GM12873 (cell line): ENCODE measurements at regions not wholly inside any gene's neighbourhood (a gene's known extent, or its start where the extent isn't known, plus 50 kb on each side); places are given as distances from the start of the nearest gene placed in this dataset.

Source experiments
- TF ChIP-seq, protein P1 (sequence below): IDR thresholded peaks from 2 replicates; pipeline ENCODE4 v1.5.1; 2012; ENCODE audit warnings: low read depth, mild to moderate bottlenecking, moderate library complexity, low read length, control low read depth; ENCODE audit not compliant: insufficient read depth; ENCODE audit errors: missing control alignments

DNA sequence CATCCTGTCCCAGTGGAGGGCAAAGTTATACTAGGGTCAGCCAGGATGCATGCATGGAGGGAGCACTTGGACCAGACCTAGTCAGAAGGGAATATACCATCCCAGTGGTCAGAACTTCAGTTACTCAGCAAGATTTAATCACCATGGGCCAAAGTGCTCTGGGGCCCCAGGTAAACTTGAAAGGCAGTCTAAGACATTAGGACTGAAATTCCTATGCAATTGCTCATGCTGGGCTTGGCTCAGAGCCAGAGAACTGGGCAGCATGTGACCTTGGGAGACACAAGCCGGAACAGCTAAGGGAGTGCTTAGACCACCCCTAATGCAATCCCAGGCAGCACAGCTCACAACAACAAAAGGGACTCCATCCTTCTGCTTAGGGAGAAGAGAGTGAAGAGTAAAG, 401.3 kb downstream of the KCNJ3 start:
- TF ChIP-seq, protein P1, sequence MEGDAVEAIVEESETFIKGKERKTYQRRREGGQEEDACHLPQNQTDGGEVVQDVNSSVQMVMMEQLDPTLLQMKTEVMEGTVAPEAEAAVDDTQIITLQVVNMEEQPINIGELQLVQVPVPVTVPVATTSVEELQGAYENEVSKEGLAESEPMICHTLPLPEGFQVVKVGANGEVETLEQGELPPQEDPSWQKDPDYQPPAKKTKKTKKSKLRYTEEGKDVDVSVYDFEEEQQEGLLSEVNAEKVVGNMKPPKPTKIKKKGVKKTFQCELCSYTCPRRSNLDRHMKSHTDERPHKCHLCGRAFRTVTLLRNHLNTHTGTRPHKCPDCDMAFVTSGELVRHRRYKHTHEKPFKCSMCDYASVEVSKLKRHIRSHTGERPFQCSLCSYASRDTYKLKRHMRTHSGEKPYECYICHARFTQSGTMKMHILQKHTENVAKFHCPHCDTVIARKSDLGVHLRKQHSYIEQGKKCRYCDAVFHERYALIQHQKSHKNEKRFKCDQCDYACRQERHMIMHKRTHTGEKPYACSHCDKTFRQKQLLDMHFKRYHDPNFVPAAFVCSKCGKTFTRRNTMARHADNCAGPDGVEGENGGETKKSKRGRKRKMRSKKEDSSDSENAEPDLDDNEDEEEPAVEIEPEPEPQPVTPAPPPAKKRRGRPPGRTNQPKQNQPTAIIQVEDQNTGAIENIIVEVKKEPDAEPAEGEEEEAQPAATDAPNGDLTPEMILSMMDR, result no peak

DNA sequence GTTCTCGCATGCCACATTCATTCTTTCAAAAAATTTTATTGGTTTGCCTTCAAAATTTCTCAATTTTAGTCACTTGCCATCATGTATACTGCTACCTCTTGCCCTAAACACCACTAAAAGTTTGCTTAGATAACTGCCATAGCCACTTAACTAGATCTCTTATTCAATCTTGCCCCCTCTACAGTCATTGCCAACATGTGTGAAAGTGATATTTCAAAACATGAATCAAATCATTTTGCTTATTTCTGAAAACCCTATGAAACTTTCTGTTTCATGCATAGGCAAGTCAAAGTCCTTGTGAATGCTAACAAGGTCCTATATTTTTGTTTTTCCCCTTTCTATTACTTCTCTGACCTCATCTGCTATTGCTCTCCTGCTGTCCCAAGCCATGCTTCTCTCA, 397.1 kb downstream of the KCNJ3 start:
- TF ChIP-seq, protein P1, result no peak

DNA sequence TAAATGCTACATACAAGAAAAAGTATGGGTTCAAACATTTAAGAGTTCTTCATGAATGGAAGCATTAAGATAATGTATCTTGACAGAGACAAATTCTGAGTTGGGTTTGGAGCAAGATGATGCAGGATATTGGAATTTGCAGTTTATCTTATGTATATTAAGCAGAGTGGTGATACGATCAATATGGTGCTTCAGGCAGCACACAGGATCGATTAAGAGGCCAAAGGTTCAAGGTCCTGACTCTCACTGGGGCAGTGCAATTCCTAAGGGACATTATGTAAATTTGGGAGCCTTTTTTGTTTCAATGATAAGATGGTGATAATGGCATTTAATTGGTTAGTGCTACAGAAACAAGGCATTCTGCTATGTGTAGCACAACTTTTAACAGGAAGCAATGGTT, 381.9 kb downstream of the KCNJ3 start:
- TF ChIP-seq, protein P1, result no peak

DNA sequence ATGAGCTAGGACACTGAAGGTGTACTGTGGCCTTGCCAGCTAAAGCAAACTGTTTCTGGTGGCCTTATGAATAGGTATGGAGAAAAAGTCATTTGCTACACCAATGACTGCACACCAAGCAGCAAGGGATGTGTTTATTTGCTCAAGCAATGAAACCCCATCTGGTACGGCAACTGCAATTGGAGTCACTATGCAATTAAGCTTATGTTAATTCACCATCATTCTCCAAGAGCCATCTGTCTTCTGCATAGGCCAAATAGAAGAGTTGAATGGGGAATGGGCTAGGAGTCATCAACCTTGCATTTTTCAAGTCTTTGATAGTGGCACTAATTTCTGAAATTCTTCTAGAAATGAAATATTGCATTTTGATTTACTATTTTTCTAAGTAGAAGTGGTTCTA, 372.0 kb downstream of the KCNJ3 start:
- TF ChIP-seq, protein P1, result no peak

DNA sequence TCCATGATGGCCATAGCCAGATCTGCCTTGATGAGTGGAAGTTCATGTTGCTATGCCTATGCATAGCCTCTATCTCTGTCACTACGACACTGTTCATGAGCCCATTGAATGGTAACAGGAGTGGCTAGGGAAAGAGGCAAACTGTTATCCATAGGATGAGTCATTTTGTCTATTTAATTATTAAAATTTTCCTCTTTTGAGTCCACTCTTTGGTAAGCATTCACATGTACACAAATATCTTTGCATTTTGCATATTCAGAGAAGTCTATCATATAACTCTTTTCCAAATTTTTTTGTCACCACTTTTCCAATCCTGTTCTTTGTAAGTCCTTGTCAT, 364.4 kb downstream of the KCNJ3 start:
- TF ChIP-seq, protein P1, result no peak

DNA sequence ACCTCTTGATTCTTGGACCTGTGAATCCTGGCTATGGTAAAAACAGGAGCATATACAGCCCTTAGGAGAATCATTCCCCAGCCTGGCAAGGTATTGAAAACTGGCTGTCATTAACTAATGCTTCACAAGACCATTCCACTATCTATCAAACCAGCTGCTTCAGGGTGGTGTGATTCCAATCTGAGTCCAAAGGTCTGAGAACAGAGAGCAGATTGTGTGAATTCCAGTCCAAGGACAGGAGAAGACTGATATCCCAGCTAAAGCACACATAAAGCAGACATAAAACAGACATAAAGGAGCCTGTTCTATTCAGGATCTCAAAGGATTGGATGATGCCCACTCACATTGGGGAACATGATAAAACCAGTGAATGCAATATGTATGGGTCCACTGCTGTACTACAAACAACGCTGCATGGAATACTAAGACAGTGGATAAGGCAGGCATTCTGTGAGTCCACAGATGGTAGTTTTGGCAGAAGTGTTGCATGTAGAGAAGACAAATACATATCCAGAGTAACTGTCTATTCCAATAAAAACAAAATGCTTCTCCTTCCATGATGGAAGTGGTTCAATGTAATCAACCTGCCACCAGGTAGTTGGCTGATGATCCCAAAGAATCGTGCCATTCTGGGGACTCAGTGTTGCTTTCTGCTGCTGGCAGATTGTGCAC, 363.9 kb downstream of the KCNJ3 start:
- TF ChIP-seq, protein P1, result no peak

DNA sequence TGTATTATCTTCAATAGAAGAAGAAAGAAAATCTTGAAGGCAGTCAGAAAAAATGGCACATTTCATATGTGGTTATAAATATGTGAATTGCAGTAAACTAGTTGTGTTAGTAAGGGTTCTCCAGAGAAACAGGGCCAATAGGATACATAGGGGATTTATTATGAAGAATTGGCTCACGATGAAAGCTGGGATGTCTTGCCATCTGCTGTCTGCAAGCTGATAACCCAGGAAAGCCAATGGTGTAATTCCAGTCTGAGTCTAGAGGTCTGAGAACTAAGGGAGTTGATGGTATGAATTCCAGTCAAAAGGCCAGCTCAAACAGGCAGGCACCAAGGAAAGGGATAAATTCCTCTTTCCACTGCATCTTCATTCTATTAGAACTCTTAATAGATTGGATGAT, 362.4 kb downstream of the KCNJ3 start:
- TF ChIP-seq, protein P1, result no peak

DNA sequence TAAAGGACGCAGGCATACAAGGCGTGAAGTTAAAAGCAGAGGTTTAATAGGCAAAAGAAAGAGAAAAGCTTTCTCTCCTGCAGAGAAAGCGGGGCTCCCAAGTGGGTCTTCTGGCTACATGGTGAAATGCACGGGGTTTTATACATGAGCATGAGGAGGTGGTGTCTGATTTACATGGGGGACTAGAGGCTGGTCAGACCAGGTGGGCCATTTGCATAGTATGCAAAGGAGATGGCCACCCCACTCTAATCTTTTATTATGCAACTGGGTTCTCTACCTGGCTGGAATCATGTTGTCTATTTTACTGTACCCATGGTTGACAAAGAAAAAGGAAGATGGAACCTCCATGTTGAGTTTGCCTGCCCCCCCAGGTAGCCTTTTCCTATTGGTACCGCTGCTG, 356.2 kb downstream of the KCNJ3 start:
- TF ChIP-seq, protein P1, result no peak
